ENCODE measurements at regions not wholly inside any gene's neighbourhood (a gene's known extent, or its start where the extent isn't known, plus 50 kb on each side); places are given as distances from the start of the nearest gene placed in this dataset.

GRCh38 chr9:81303658-81304057 is 385.7 kb downstream of the TLE1 start:
- H3K27me3 ChIP-seq = no peaks in the 10 kb centered on the region
- no peaks in the 10 kb centered on the region for H3K4me1 ChIP-seq
- DNase-seq (no peak), ATAC-seq (no peak)
- WGBS, 4 donors = 64 to 76% (median 73%) methylated on average over 5 of the region's 5 CpGs
- no peak overlapping the region for H3K4me3 ChIP-seq
- H3K9me3 ChIP-seq = peaks cover 0 to 24% (median 10%) of the 10 kb centered on the region in 12 donors
- H3K36me3 ChIP-seq = no peaks in the 10 kb centered on the region
- H3K27ac ChIP-seq = no peak overlapping the region
- TF ChIP-seq POLR2A (IDR thresholded peaks at IDR 0.05) (no peak), CTCF (IDR thresholded peaks at IDR 0.05) (no peak)
- intact Hi-C loops (cut with DNase I) = no loop called here

- H3K4me3 ChIP-seq = no peak overlapping the region
- peaks cover 0 to 10% (median 1%) of the 10 kb centered on the region in 12 donors for H3K9me3 ChIP-seq
- DNase-seq = no peak
- no peak for ATAC-seq
- TF ChIP-seq POLR2A (IDR thresholded peaks at IDR 0.05) = no peak
- no peak for TF ChIP-seq CTCF (IDR thresholded peaks at IDR 0.05)
- no peaks in the 10 kb centered on the region for H3K27me3 ChIP-seq
- H3K4me1 ChIP-seq = peaks cover 0 to 4% (median 0%) of the 10 kb centered on the region in 12 donors
- intact Hi-C loops (cut with DNase I) = no loop called here
- H3K36me3 ChIP-seq = no peaks in the 10 kb centered on the region
- no peak overlapping the region for H3K27ac ChIP-seq
Measured at GRCh38 chr9:81293651-81294050, 395.7 kb downstream of the TLE1 start.

GRCh38 chr9:81292056-81292805 is 397.1 kb downstream of the TLE1 start:
- no peaks in the 10 kb centered on the region for H3K27me3 ChIP-seq
- TF ChIP-seq CTCF (IDR thresholded peaks at IDR 0.05) = no peak
- no peak for TF ChIP-seq POLR2A (IDR thresholded peaks at IDR 0.05)
- intact Hi-C loops (cut with DNase I) = no loop called here
- H3K27ac ChIP-seq = no peak overlapping the region
- WGBS, 4 donors = 85 to 89% (median 87%) methylated on average over 7 of the region's 7 CpGs
- peaks cover 0 to 4% (median 0%) of the 10 kb centered on the region in 12 donors for H3K4me1 ChIP-seq
- H3K4me3 ChIP-seq = no peak overlapping the region
- peaks cover 0 to 10% (median 0%) of the 10 kb centered on the region in 12 donors for H3K9me3 ChIP-seq
- ATAC-seq = no peak
- DNase-seq = no peak
- H3K36me3 ChIP-seq = no peaks in the 10 kb centered on the region

- Histone ChIP-seq H3K9me3 (peaks cover 0 to 15% (median 0%) of the 10 kb centered on the region in 12 donors), H3K27me3 (no peaks in the 10 kb centered on the region), H3K4me3 (no peak overlapping the region), H3K36me3 (no peaks in the 10 kb centered on the region), H3K4me1 (peaks cover 0 to 4% (median 0%) of the 10 kb centered on the region in 12 donors), H3K27ac (no peak overlapping the region)
- no peak for ATAC-seq
- no peak for DNase-seq
- TF ChIP-seq POLR2A (IDR thresholded peaks at IDR 0.05) (no peak), CTCF (IDR thresholded peaks at IDR 0.05) (no peak)
- WGBS, 4 donors = 69 to 83% (median 79%) methylated on average over 1 of the region's 1 CpG
- intact Hi-C loops (cut with DNase I) = no loop called here
Measured at GRCh38 chr9:81289622-81290021, 399.7 kb downstream of the TLE1 start.
